GM10248 (cell line): ENCODE measurements at regions not wholly inside any gene's neighbourhood (a gene's known extent, or its start where the extent isn't known, plus 50 kb on each side); places are given as distances from the start of the nearest gene placed in this dataset.
"Not testable (repeated sequence)": the region's sequence is repeated elsewhere in the genome, so short reads cannot be mapped to it uniquely, and the experiment has no call there.

Experiments
- CTCF ChIA-PET: fragments of 300-600 bp; sonication (Branson Sonifier 250); formaldehyde crosslinking; extraction: SDS; loops from one replicate; lab custom pipeline; 2021; ENCODE audit warnings: antibody characterized with exemption; lab: Yijun Ruan, JAX
- POLR2A ChIA-PET: fragments of 350-650 bp; sonication (Branson Sonifier 250); formaldehyde crosslinking; extraction: SDS; loops from one replicate; lab custom pipeline; 2020; ENCODE audit warnings: antibody characterized with exemption; lab: Yijun Ruan, JAX
- DNase-seq: peaks from one replicate; pipeline ENCODE4 v3.0.0; 2012; ENCODE audit errors: extremely low spot score
- TF ChIP-seq, protein P1 (sequence below): IDR thresholded peaks from 2 replicates; pipeline ENCODE4 v1.5.1; 2012; ENCODE audit warnings: mild to moderate bottlenecking, low read depth; ENCODE audit errors: extremely low read depth, missing control alignments, control extremely low read depth

DNA sequence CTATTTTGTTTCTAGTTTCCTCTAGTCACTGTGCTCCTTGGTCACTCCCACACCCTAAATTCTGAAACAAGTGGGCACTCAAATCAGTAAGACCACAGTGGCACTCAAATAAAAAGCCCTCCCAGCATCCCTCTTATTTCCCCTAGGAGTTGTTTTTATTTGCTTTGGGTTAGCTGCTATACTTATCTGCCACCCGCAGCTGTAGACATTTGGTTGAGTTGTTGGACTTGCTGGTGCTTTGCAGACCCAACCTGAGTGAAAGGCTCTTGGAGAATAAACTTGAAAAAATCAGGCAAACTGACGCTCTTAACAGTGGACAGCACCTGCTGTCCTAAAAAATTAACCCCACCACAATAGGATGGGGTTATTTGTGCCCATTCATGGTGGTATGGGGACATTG lies 203.0 kb downstream of the SPATA31A6 start:
- peak; percentile 34 for DNase-seq
- CTCF ChIA-PET: no interaction called here
- POLR2A ChIA-PET: no interaction called here
- TF ChIP-seq, protein P1, sequence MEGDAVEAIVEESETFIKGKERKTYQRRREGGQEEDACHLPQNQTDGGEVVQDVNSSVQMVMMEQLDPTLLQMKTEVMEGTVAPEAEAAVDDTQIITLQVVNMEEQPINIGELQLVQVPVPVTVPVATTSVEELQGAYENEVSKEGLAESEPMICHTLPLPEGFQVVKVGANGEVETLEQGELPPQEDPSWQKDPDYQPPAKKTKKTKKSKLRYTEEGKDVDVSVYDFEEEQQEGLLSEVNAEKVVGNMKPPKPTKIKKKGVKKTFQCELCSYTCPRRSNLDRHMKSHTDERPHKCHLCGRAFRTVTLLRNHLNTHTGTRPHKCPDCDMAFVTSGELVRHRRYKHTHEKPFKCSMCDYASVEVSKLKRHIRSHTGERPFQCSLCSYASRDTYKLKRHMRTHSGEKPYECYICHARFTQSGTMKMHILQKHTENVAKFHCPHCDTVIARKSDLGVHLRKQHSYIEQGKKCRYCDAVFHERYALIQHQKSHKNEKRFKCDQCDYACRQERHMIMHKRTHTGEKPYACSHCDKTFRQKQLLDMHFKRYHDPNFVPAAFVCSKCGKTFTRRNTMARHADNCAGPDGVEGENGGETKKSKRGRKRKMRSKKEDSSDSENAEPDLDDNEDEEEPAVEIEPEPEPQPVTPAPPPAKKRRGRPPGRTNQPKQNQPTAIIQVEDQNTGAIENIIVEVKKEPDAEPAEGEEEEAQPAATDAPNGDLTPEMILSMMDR: no peak

DNA sequence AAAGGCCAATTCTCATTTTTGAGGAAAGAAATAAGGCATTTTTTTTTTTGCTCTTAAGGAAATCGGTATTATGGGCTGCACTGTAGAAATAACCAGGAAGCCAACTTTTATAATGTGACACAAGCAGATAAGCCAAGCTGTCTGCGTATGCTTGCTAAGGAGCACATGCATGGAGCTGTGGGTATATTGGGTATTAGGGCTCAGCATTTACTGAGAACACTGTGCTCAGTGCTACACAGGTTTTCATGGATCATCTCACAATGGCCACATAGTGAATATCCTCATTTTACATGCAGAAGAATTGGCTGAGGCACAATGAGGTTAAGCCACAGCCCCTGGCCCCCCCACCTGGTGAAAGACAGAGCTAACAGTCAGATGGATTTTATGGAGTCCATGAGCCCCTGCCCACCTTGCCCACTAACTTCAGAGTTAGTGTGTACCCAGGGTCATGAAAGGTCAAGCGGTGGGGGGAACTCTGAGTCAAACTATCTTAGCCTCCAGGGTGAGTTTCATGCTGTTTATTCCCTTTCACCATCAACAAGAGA lies 204.8 kb downstream of the SPATA31A6 start:
- TF ChIP-seq, protein P1: no peak
- ChIA-PET CTCF (no interaction called here), POLR2A (no interaction called here)
- peak; percentile 31 for DNase-seq

DNA sequence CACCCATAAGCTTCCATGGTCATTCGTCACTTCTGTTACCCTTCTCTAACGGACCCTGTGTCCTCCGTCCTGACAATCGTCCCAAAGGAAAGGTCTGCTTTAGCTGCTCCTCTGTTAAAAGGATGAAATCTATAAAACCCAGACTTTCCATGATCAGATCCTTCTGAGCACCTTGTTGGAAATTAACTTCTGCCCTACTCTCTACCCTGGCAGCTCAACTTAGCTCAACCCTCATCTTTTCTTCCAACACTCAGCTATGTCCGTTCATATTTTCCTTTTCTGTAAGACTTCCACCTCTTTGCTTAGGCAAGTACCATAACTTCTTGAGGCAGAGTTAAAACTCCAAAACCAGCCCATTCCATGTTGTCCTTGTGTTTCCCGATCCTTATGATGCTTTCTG lies 205.4 kb downstream of the SPATA31A6 start:
- TF ChIP-seq, protein P1: no peak
- CTCF ChIA-PET: no interaction called here
- DNase-seq: peak; percentile 26
- POLR2A ChIA-PET: no interaction called here

DNA sequence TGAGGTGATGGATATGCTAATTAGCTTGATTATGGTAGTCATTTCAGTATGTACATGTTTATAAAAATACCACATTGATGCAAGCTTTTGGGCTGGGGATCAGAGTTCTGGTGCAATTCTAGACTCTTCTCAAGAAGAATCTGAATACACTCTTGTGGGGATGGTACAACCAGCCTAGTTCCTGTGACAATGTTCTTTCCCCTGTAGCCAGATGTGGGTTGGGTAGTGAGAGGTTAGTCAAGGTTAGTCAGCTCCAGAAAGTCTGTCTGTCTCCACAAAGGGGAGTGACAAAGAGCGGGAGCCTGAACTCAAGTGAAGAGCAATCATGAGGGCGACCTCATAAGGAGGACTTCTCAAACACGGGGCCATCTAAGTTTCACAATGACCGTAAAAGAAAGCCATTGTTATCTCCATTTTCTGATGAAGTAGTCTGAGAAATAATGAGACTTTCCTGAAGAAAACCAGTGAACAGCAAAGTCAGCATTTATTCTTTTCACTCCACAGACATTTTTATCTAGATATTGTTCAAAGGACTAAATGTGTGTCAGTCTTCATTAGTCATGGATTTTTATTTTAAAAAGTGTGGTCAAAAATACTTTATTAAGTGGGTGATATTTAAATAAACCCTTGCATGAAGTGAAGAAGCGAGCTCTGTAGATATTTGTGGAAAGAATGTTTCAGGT lies 209.5 kb downstream of the SPATA31A6 start:
- POLR2A ChIA-PET, CTCF ChIA-PET, DNase-seq: not testable (repeated sequence)

DNA sequence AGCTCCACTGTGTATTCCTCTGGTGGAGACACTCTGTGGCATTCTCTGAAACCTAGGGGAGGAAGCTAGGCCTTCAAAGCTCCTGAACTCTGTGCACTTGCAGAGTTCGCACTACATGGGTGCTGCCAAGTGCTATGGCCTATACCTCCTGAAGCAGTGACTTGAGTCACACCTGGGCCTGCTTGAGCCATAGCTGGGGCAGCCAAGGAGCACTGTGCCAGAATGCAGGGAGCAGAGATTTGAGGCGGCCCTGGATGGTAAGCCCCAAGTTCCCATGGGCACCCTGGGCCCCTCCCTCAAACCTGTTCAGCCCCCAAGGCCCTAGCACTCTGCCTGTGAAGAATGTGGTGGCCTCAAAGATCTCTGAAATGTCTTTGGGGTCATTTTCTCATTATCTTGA lies 212.9 kb downstream of the SPATA31A6 start:
- ChIA-PET CTCF (no interaction called here), POLR2A (no interaction called here)
- TF ChIP-seq, protein P1: no peak
- no peak for DNase-seq

DNA sequence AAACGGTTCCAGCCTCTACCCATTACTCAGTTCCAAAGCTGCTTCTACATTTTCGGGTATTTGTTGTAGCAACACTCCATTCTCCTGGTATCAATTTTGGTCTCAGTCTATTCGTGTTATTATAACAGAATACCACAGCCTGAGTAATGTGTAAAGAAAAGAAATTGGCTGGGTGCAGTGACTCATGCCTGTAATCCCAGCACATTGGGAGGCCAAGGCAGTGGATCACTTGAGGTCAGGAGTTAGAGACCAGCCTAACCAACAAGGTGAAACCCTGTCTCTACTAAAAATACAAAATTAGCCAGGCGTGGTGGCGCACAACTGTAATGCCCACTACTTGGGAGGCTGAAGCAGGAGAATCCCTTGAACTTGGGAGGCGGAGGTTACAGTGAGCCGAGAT lies 213.9 kb downstream of the SPATA31A6 start:
- CTCF ChIA-PET, DNase-seq, POLR2A ChIA-PET: not testable (repeated sequence)

DNA sequence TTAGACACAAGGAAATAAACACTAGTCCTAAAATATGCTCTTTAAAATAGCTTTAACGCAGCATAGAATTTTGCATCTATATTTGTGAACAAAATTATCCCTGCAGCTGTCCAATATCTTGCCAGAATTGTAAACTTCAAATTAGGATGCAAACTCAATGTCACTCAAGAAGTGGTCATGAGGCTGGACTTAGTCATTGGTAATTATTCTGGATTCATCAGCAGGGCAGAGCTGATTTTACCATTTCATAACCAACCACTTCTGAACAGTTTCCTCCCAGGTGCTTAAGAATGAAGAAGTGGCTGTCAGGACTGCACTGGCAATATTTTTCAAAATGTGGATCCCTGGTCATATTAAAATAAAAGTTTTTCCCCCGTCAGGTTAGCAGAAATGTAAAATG lies 219.5 kb downstream of the SPATA31A6 start:
- DNase-seq, POLR2A ChIA-PET, CTCF ChIA-PET: not testable (repeated sequence)

DNA sequence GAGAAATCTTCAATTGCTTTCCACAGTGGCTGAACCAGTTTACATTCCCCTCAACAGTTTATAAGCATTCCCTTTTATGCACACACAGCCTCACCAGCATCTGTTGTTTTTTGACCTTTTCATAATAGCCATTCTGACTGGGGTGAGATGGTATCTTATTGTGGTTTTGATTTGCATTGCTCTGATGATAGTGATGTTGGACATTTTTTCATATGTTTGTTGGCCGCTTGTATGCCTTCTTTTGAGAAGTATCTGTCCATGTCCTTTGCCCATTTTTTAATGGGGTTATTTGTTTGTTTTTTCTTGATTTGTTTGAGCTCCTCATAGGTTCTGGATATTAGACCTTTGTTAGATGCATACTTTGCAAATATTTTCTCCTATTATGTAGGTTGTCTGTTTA lies 226.1 kb downstream of the SPATA31A6 start:
- POLR2A ChIA-PET, CTCF ChIA-PET, DNase-seq: not testable (repeated sequence)

DNA sequence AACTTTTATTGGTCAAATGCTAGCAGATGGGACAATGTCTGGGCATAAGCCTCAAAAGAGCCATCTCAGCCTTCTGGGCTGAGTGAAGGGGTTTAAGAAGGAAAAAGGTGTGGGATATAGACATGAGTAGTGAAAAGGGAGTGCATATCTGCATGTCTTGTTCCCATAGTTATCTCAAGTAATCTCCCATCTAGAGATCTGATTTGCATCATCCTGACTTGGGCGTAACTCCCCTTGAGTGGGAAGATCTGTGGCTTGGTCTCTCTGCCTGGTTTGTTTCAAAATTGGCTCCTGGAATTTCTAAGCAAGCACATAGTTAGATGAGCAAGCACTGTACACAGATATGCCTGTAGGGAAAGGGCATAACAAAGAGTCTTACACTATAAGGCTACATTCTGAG lies 228.9 kb downstream of the SPATA31A6 start:
- POLR2A ChIA-PET: not testable (repeated sequence)

DNA sequence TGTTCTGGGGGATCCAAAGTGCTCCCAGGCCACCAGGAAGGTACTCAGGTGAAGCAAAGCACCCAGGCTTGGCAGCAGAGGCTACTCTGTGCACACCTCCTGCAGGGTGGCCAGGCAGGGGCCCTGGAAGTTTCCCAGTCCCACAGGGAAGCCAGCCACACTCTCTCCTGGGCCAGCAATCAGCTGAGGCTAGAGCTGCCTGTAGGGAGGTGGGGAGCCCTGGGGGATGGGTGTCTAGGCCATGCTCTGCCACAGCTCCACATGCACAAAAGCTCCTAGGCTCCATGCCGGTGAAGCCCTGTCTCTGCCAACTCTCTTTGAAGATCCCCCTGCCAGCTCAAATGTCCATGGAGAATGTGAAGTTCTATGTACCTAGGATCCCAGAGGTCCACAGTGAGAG lies 231.4 kb downstream of the SPATA31A6 start:
- POLR2A ChIA-PET, CTCF ChIA-PET: not testable (repeated sequence)

More for the DNA sequence above, 228.9 kb downstream of the SPATA31A6 start:
- CTCF ChIA-PET, DNase-seq: not testable (repeated sequence)

DNA sequence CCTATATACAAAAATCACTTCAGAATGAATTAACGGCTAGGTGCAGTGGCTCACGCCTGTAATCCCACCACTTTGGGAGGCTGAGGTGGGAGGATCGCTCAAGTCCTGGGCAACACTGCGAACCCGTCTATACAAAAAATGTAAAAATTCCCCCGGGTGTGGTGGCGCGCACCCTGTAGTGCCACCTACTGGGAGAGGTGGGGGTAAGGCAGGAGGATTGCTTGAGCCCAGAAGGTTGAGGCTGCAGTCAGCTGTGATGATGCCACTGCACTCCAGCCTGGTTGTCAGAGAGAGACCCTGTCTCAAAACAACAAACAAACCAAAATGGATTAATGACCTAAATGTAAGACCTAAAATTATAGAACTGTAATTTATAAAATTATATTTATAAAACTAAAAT lies 236.2 kb downstream of the SPATA31A6 start:
- CTCF ChIA-PET, POLR2A ChIA-PET, DNase-seq: not testable (repeated sequence)

More for the DNA sequence above, 231.4 kb downstream of the SPATA31A6 start:
- DNase-seq: not testable (repeated sequence)

DNA sequence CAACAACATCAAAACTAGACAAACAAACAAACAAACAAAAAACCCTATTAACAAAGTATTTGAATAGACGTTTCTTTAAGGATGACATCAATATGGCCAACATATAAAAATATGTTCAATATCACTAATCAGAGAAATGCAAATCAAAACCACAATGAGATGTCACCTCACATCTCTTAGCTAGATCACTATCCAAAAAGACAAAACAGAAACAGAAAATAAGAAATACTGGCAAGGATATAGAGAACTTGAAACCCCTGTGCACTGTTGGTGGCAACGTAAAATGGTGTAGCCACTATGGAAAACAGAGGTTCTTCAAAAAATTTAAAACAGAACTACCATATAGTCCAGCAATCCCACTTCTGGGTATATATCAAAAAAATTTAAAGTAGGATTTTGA lies 236.9 kb downstream of the SPATA31A6 start:
- POLR2A ChIA-PET, DNase-seq, CTCF ChIA-PET: not testable (repeated sequence)

DNA sequence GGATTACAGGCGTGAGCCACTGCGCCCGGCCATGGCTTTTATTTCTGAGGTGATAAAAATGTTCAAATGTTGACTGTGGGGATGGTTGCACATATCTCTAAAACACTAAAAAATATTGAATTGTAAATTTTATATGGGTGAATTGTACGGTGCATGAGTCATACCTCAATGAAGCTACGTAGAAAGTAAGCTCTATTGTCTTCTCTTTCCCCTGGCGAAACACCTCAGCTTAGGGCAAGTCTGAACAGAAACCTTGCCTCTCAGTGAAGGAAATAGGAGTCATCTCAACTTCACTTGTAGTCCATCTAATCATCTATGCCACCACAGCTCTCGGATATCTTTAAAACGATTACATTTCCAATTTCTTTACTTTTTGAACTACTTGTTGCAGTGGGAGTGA lies 238.2 kb downstream of the SPATA31A6 start:
- DNase-seq, POLR2A ChIA-PET, CTCF ChIA-PET: not testable (repeated sequence)
